ENCODE measurements at regions not wholly inside any gene's neighbourhood (a gene's known extent, or its start where the extent isn't known, plus 50 kb on each side); places are given as distances from the start of the nearest gene placed in this dataset.

- no peak for TF ChIP-seq CTCF (IDR thresholded peaks at IDR 0.05)
- no peak for TF ChIP-seq POLR2A (IDR thresholded peaks at IDR 0.05)
Measured at GRCh38 chr6:109271622-109272021, 110.6 kb downstream of the CD164 start.
